WTC11 (cell line): ENCODE measurements at regions not wholly inside any gene's neighbourhood (a gene's known extent, or its start where the extent isn't known, plus 50 kb on each side); places are given as distances from the start of the nearest gene placed in this dataset.

ENCODE experiments used
- ATAC-seq: fragments of 200-7000 bp; cut with Tn5 transposase; 2 replicates; pipeline ENCODE4 v1.10.0; 2021; ENCODE audit warnings: mild to moderate bottlenecking, moderate library complexity
- CTCF ChIA-PET: fragments of 300-600 bp; sonication (Branson Sonifier 250); formaldehyde crosslinking; loops from one replicate; lab custom pipeline; 2021; ENCODE audit warnings: antibody characterized with exemption; lab: Charles Lee
- POLR2A ChIA-PET: fragments of 350-600 bp; sonication (Branson Sonifier 250); formaldehyde crosslinking; loops from one replicate; lab custom pipeline; 2021; ENCODE audit warnings: antibody characterized with exemption; lab: Charles Lee
- DNase-seq: peaks from one replicate; pipeline ENCODE4 v3.0.0; 2021; ENCODE audit warnings: low spot score
- H3K27ac Mint-ChIP-seq: 2 replicates; pipeline ENCODE4 v1.8.0; 2021; ENCODE audit warnings: mixed read lengths
- H3K27me3 Mint-ChIP-seq: 2 replicates; pipeline ENCODE4 v1.8.0; 2021; ENCODE audit warnings: low read depth, mild to moderate bottlenecking, moderate library complexity, mixed read lengths
- H3K36me3 Mint-ChIP-seq: 2 replicates; pipeline ENCODE4 v1.8.0; 2021; ENCODE audit warnings: mixed read lengths
- H3K4me1 Mint-ChIP-seq: 2 replicates; pipeline ENCODE4 v1.8.0; 2022; ENCODE audit warnings: mixed read lengths
- H3K4me3 Mint-ChIP-seq: 2 replicates; pipeline ENCODE4 v1.8.0; 2021; ENCODE audit warnings: mild to moderate bottlenecking, moderate library complexity, mixed read lengths
- H3K9me3 Mint-ChIP-seq: 2 replicates; pipeline ENCODE4 v1.8.0; 2021; ENCODE audit warnings: mixed read lengths
- EMX1 ChIP-seq: fragments of 250-450 bp; sonication (Bioruptor Pico); IDR thresholded peaks from 2 replicates; pipeline ENCODE4 v1.8.0; 2021; ENCODE audit warnings: mild to moderate bottlenecking
- ETV6 ChIP-seq: sonication (generic); formaldehyde crosslinking; IDR thresholded peaks from 2 replicates; pipeline ENCODE4 v1.8.1; 2022; ENCODE audit warnings: mild to moderate bottlenecking, missing genetic modification reagents
- IRF2 ChIP-seq: sonication (generic); formaldehyde crosslinking; IDR thresholded peaks from 2 replicates; pipeline ENCODE4 v1.8.0; 2022; ENCODE audit warnings: low read depth, missing genetic modification reagents, borderline replicate concordance
- JAZF1 ChIP-seq: fragments of 250-450 bp; sonication (Bioruptor Pico); IDR thresholded peaks from 2 replicates; pipeline ENCODE4 v1.9.0; 2021; ENCODE audit warnings: moderate library complexity, mild to moderate bottlenecking, inconsistent platforms
- MYBL2 ChIP-seq: sonication (generic); formaldehyde crosslinking; IDR thresholded peaks from 2 replicates; pipeline ENCODE4 v1.8.1; 2023; ENCODE audit warnings: mild to moderate bottlenecking, moderate library complexity, missing genetic modification reagents
- NFYB ChIP-seq: sonication (generic); formaldehyde crosslinking; conservative IDR thresholded peaks from 2 replicates; pipeline ENCODE4 v1.8.0; 2022; ENCODE audit warnings: low read depth, missing genetic modification reagents
- OVOL2 ChIP-seq: fragments of 250-450 bp; sonication (Bioruptor Pico); IDR thresholded peaks from 2 replicates; pipeline ENCODE4 v1.9.0; 2021; ENCODE audit warnings: mild to moderate bottlenecking, borderline replicate concordance
- PRRX2 ChIP-seq: fragments of 250-450 bp; sonication (Bioruptor Pico); IDR thresholded peaks from 2 replicates; pipeline ENCODE4 v1.8.0; 2021; ENCODE audit warnings: mild to moderate bottlenecking
- SMAD4 ChIP-seq: sonication (generic); formaldehyde crosslinking; IDR thresholded peaks from 2 replicates; pipeline ENCODE4 v1.8.0; 2022; ENCODE audit warnings: mild to moderate bottlenecking, missing genetic modification reagents
- TCF7 ChIP-seq: sonication (generic); formaldehyde crosslinking; IDR thresholded peaks from 2 replicates; pipeline ENCODE4 v1.8.0; 2022; ENCODE audit warnings: mild to moderate bottlenecking, low read depth, missing genetic modification reagents, moderate library complexity
- ZNF219 ChIP-seq: sonication (generic); formaldehyde crosslinking; IDR thresholded peaks from 2 replicates; pipeline ENCODE4 v1.8.0; 2023; ENCODE audit warnings: missing genetic modification reagents, mild to moderate bottlenecking, borderline replicate concordance
- ZNF263 ChIP-seq: sonication (generic); formaldehyde crosslinking; IDR thresholded peaks from 2 replicates; pipeline ENCODE4 v1.8.1; 2022; ENCODE audit warnings: low read depth, mild to moderate bottlenecking, moderate library complexity, missing genetic modification reagents
- TF ChIP-seq, protein P1 (sequence below): fragments of 250-450 bp; sonication (Bioruptor Pico); IDR thresholded peaks from 2 replicates; pipeline ENCODE4 v1.9.0; 2021; ENCODE audit warnings: mild to moderate bottlenecking, borderline replicate concordance
- TF ChIP-seq, protein P2 (sequence below): sonication (generic); formaldehyde crosslinking; IDR thresholded peaks from 2 replicates; pipeline ENCODE4 v1.8.1; 2023; ENCODE audit warnings: mild to moderate bottlenecking, missing genetic modification reagents
- TF ChIP-seq, protein P3 (sequence below): fragments of 200-600 bp; IDR thresholded peaks from 2 replicates; pipeline ENCODE4 v1.8.0; 2022; ENCODE audit warnings: antibody characterized with exemption
- TF ChIP-seq, protein P4 (sequence below): sonication (generic); formaldehyde crosslinking; IDR thresholded peaks from 2 replicates; pipeline ENCODE4 v1.8.1; 2023; ENCODE audit warnings: mild to moderate bottlenecking, missing genetic modification reagents, borderline replicate concordance
- TF ChIP-seq, protein P5 (sequence below): sonication (generic); formaldehyde crosslinking; IDR thresholded peaks from 2 replicates; pipeline ENCODE4 v1.8.0; 2022; ENCODE audit warnings: missing genetic modification reagents
- TF ChIP-seq, protein P6 (sequence below): fragments of 250-450 bp; sonication (Bioruptor Pico); IDR thresholded peaks from 2 replicates; pipeline ENCODE4 v1.9.0; 2021; ENCODE audit warnings: mild to moderate bottlenecking

DNA sequence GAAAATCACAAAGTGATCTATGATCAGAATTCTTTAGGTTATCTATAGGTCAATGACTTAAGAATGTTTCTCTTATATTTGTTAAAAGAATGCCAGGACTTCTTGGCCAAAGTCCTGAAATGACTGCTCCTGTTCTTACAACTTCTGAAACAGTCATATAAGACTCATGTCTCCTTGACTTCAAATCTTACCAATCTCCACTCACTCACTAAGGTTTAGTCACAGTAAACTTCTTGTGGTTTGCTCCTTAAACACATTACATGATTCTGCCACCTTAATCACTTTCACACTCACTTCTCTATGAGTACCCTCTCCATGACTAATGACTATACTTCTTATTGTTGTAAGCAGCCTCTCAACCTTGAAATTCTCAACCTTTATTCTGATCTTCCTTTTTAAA is 648.7 kb upstream of the CCDC179 start (continued):
- TF ChIP-seq, protein P1, sequence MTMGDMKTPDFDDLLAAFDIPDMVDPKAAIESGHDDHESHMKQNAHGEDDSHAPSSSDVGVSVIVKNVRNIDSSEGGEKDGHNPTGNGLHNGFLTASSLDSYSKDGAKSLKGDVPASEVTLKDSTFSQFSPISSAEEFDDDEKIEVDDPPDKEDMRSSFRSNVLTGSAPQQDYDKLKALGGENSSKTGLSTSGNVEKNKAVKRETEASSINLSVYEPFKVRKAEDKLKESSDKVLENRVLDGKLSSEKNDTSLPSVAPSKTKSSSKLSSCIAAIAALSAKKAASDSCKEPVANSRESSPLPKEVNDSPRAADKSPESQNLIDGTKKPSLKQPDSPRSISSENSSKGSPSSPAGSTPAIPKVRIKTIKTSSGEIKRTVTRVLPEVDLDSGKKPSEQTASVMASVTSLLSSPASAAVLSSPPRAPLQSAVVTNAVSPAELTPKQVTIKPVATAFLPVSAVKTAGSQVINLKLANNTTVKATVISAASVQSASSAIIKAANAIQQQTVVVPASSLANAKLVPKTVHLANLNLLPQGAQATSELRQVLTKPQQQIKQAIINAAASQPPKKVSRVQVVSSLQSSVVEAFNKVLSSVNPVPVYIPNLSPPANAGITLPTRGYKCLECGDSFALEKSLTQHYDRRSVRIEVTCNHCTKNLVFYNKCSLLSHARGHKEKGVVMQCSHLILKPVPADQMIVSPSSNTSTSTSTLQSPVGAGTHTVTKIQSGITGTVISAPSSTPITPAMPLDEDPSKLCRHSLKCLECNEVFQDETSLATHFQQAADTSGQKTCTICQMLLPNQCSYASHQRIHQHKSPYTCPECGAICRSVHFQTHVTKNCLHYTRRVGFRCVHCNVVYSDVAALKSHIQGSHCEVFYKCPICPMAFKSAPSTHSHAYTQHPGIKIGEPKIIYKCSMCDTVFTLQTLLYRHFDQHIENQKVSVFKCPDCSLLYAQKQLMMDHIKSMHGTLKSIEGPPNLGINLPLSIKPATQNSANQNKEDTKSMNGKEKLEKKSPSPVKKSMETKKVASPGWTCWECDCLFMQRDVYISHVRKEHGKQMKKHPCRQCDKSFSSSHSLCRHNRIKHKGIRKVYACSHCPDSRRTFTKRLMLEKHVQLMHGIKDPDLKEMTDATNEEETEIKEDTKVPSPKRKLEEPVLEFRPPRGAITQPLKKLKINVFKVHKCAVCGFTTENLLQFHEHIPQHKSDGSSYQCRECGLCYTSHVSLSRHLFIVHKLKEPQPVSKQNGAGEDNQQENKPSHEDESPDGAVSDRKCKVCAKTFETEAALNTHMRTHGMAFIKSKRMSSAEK = no peak
- TF ChIP-seq, protein P2, sequence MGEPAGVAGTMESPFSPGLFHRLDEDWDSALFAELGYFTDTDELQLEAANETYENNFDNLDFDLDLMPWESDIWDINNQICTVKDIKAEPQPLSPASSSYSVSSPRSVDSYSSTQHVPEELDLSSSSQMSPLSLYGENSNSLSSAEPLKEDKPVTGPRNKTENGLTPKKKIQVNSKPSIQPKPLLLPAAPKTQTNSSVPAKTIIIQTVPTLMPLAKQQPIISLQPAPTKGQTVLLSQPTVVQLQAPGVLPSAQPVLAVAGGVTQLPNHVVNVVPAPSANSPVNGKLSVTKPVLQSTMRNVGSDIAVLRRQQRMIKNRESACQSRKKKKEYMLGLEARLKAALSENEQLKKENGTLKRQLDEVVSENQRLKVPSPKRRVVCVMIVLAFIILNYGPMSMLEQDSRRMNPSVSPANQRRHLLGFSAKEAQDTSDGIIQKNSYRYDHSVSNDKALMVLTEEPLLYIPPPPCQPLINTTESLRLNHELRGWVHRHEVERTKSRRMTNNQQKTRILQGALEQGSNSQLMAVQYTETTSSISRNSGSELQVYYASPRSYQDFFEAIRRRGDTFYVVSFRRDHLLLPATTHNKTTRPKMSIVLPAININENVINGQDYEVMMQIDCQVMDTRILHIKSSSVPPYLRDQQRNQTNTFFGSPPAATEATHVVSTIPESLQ = no peak
- no peak for TF ChIP-seq TCF7 (CRISPR knock-in tag)
- TF ChIP-seq ZNF263 (CRISPR knock-in tag) = no peak
- TF ChIP-seq EMX1 (CRISPR knock-in tag) = no peak
- TF ChIP-seq, protein P3, sequence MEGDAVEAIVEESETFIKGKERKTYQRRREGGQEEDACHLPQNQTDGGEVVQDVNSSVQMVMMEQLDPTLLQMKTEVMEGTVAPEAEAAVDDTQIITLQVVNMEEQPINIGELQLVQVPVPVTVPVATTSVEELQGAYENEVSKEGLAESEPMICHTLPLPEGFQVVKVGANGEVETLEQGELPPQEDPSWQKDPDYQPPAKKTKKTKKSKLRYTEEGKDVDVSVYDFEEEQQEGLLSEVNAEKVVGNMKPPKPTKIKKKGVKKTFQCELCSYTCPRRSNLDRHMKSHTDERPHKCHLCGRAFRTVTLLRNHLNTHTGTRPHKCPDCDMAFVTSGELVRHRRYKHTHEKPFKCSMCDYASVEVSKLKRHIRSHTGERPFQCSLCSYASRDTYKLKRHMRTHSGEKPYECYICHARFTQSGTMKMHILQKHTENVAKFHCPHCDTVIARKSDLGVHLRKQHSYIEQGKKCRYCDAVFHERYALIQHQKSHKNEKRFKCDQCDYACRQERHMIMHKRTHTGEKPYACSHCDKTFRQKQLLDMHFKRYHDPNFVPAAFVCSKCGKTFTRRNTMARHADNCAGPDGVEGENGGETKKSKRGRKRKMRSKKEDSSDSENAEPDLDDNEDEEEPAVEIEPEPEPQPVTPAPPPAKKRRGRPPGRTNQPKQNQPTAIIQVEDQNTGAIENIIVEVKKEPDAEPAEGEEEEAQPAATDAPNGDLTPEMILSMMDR = no peak
- TF ChIP-seq, protein P4, sequence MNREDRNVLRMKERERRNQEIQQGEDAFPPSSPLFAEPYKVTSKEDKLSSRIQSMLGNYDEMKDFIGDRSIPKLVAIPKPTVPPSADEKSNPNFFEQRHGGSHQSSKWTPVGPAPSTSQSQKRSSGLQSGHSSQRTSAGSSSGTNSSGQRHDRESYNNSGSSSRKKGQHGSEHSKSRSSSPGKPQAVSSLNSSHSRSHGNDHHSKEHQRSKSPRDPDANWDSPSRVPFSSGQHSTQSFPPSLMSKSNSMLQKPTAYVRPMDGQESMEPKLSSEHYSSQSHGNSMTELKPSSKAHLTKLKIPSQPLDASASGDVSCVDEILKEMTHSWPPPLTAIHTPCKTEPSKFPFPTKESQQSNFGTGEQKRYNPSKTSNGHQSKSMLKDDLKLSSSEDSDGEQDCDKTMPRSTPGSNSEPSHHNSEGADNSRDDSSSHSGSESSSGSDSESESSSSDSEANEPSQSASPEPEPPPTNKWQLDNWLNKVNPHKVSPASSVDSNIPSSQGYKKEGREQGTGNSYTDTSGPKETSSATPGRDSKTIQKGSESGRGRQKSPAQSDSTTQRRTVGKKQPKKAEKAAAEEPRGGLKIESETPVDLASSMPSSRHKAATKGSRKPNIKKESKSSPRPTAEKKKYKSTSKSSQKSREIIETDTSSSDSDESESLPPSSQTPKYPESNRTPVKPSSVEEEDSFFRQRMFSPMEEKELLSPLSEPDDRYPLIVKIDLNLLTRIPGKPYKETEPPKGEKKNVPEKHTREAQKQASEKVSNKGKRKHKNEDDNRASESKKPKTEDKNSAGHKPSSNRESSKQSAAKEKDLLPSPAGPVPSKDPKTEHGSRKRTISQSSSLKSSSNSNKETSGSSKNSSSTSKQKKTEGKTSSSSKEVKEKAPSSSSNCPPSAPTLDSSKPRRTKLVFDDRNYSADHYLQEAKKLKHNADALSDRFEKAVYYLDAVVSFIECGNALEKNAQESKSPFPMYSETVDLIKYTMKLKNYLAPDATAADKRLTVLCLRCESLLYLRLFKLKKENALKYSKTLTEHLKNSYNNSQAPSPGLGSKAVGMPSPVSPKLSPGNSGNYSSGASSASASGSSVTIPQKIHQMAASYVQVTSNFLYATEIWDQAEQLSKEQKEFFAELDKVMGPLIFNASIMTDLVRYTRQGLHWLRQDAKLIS = no peak
- no peak for TF ChIP-seq MYBL2 (CRISPR knock-in tag)
- TF ChIP-seq ZNF219 = no peak
- no peak for TF ChIP-seq ETV6 (CRISPR knock-in tag)
- no peak for TF ChIP-seq NFYB (CRISPR knock-in tag)

DNA sequence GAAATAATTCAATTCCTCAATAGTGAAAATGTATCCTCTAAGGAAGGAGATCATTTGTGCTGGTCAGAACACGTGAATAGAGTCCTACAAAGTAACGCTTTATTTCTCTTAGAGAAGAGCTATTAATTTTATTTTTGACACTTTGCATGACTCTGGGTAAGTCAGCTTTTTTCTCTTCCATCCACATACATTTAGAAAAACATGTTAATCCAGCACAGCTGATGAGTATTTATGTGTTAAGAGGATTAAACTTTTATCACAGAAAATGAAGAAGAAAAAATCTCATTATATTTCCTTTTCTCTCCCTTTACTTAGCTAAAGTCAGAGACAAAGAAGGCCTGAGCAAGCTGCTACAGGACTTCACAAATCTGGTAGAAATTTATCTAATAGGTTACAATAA is 649.5 kb upstream of the CCDC179 start:
- Mint-ChIP-seq H3K9me3 (no peaks in the 10 kb centered on the region), H3K4me1 (peaks cover 5% of the 10 kb centered on the region), H3K4me3 (no peak overlapping the region), H3K27ac (no peak overlapping the region), H3K27me3 (no peaks in the 10 kb centered on the region), H3K36me3 (no peaks in the 10 kb centered on the region)
- TF ChIP-seq JAZF1 (CRISPR knock-in tag) (no peak), OVOL2 (no peak), IRF2 (CRISPR knock-in tag) (no peak), SMAD4 (CRISPR knock-in tag) (no peak), PRRX2 (CRISPR knock-in tag) (no peak), MYBL2 (CRISPR knock-in tag) (no peak), EMX1 (CRISPR knock-in tag) (no peak)
- TF ChIP-seq, protein P3 = no peak
- TF ChIP-seq, protein P5, sequence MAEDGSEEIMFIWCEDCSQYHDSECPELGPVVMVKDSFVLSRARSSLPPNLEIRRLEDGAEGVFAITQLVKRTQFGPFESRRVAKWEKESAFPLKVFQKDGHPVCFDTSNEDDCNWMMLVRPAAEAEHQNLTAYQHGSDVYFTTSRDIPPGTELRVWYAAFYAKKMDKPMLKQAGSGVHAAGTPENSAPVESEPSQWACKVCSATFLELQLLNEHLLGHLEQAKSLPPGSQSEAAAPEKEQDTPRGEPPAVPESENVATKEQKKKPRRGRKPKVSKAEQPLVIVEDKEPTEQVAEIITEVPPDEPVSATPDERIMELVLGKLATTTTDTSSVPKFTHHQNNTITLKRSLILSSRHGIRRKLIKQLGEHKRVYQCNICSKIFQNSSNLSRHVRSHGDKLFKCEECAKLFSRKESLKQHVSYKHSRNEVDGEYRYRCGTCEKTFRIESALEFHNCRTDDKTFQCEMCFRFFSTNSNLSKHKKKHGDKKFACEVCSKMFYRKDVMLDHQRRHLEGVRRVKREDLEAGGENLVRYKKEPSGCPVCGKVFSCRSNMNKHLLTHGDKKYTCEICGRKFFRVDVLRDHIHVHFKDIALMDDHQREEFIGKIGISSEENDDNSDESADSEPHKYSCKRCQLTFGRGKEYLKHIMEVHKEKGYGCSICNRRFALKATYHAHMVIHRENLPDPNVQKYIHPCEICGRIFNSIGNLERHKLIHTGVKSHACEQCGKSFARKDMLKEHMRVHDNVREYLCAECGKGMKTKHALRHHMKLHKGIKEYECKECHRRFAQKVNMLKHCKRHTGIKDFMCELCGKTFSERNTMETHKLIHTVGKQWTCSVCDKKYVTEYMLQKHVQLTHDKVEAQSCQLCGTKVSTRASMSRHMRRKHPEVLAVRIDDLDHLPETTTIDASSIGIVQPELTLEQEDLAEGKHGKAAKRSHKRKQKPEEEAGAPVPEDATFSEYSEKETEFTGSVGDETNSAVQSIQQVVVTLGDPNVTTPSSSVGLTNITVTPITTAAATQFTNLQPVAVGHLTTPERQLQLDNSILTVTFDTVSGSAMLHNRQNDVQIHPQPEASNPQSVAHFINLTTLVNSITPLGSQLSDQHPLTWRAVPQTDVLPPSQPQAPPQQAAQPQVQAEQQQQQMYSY (CRISPR knock-in tag) = no peak
- TF ChIP-seq, protein P6, sequence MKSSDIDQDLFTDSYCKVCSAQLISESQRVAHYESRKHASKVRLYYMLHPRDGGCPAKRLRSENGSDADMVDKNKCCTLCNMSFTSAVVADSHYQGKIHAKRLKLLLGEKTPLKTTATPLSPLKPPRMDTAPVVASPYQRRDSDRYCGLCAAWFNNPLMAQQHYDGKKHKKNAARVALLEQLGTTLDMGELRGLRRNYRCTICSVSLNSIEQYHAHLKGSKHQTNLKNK (CRISPR knock-in tag) = no peak
- ATAC-seq (no peak), DNase-seq (no peak)
- ChIA-PET CTCF (interaction anchor here (1.5 kb wide), 1 partner anchor 30 kb away, joined by 5 read pairs; no protein-coding TSS in a partner anchor), POLR2A (no interaction called here)
